Heart left ventricle (tissue), 13 donors: ENCODE measurements at regions not wholly inside any gene's neighbourhood (a gene's known extent, or its start where the extent isn't known, plus 50 kb on each side); places are given as distances from the start of the nearest gene placed in this dataset.

Experiments used
- POLR2A ChIP-seq, 2 donors: fragments of 450-650 bp; IDR thresholded peaks; one replicate each; pipeline ENCODE4 v1.6.1; 2017; ENCODE audit warnings: antibody characterized with exemption in 2 of 2, mild to moderate bottlenecking in 2 of 2, moderate library complexity in 2 of 2
- TF ChIP-seq, protein P1 (sequence below), 12 donors: fragments of 200-600 bp; sonication (generic) in 4 of 12; IDR thresholded peaks; one replicate each; pipeline versions ENCODE4 v1.5.0 to v1.8.0; 2018 to 2022; ENCODE audit warnings: antibody characterized with exemption in 12 of 12, mild to moderate bottlenecking in 5 of 12
- donor health status: ischemic (EF 13 %, LVEDD 7.1; RV severe dilation, severe dysfunction).
- donor health status: DM: no; HTN: yes; CAD: no.
- donor health status: DM: no; HTN: no; CAD: no.
- donor health status: ischemic (EF 25% LVEDD 6.9; RV normal size, moderate dysfunction).
- donor health status: ischemic (EF 25% LVEDD 5.7; RV mildly dilated, moderate dysfunction).
- donor health status: ischemic (EF 35%, LVEDD 5.7; RV mildly dilated, moderate dysfunction).
- donor health status: nonischemic (EF 11% LVEDD 7.7; RV severe dilation, severe dysfunction).
- donor health status: DM: yes; HTN: yes; CAD: no.
- donor health status: PGD.
- donor health status: ischemic (EF 29% LVEDD 5.4; RV normal size, mild dysfunction).
- donor health status: nonischemic (EF 23%, LVEDD 6.1; RV moderate dilation, normal function).

DNA sequence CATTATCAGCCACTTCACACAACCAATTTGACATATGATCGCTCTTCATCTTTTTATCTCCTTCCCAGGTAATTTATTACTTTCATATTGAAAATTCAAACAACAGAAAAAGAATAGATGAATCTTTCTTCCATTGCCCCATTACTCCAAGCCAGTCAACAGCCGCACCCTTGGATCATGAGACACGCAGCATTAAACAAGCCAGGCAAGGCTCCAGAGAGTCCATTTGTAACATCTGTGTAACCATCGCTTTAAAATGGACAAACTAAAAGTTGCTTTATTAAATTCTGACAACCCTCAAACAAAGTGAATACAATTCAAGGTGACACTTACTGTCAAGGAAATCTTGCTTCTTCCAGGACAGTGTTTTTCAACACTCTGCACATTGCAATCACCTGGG, 200.3 kb downstream of the EPM2A start:
- TF ChIP-seq, protein P1, sequence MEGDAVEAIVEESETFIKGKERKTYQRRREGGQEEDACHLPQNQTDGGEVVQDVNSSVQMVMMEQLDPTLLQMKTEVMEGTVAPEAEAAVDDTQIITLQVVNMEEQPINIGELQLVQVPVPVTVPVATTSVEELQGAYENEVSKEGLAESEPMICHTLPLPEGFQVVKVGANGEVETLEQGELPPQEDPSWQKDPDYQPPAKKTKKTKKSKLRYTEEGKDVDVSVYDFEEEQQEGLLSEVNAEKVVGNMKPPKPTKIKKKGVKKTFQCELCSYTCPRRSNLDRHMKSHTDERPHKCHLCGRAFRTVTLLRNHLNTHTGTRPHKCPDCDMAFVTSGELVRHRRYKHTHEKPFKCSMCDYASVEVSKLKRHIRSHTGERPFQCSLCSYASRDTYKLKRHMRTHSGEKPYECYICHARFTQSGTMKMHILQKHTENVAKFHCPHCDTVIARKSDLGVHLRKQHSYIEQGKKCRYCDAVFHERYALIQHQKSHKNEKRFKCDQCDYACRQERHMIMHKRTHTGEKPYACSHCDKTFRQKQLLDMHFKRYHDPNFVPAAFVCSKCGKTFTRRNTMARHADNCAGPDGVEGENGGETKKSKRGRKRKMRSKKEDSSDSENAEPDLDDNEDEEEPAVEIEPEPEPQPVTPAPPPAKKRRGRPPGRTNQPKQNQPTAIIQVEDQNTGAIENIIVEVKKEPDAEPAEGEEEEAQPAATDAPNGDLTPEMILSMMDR (IDR thresholded peaks at IDR 0.05), result no peak
- TF ChIP-seq POLR2A (IDR thresholded peaks at IDR 0.05), result no peak
